CD14-positive monocyte (primary cell): ENCODE measurements at regions not wholly inside any gene's neighbourhood (a gene's known extent, or its start where the extent isn't known, plus 50 kb on each side); places are given as distances from the start of the nearest gene placed in this dataset.
"Not testable (repeated sequence)": the region's sequence is repeated elsewhere in the genome, so short reads cannot be mapped to it uniquely, and the experiment has no call there.

Source experiments
- DNase-seq, 3 donors: peaks; one replicate each; pipeline ENCODE4 v3.0.0-alpha.2; 2011 to 2022
- H2AFZ ChIP-seq: 2 replicates; pipeline ENCODE4 v1.6.0; 2012; ENCODE audit warnings: mild to moderate bottlenecking, low read depth, low read length, inconsistent platforms; ENCODE audit not compliant: insufficient read depth, poor library complexity, severe bottlenecking
- H3K27ac ChIP-seq, 2 donors: 1 replicate in 1 of 2; 2 replicates in 1 of 2; pipeline ENCODE4 v1.5.1; 2012 to 2013; ENCODE audit warnings: low read length in 2 of 2, control low read depth in 1 of 2, inconsistent platforms in 1 of 2, low read depth in 1 of 2, mild to moderate bottlenecking in 1 of 2
- H3K27me3 ChIP-seq, 2 donors: one replicate each; pipeline versions ENCODE4 v1.6.0 to v1.6.1; 2011 to 2013; ENCODE audit warnings: low read length in 2 of 2; ENCODE audit not compliant: control insufficient read depth in 2 of 2, insufficient read depth in 2 of 2
- H3K36me3 ChIP-seq, 2 donors: replicated peaks in 1 of 2; 1 replicate in 1 of 2; 2 replicates in 1 of 2; pipeline versions ENCODE4 v1.5.1 to v1.6.1; 2012 to 2013; ENCODE audit warnings: low read length in 2 of 2, control low read depth in 1 of 2, inconsistent platforms in 1 of 2, mild to moderate bottlenecking in 1 of 2; ENCODE audit not compliant: insufficient read depth in 2 of 2, control insufficient read depth in 1 of 2
- H3K4me1 ChIP-seq, 2 donors: 1 replicate in 1 of 2; 2 replicates in 1 of 2; pipeline versions ENCODE4 v1.5.1 to v1.6.1; 2012 to 2013; ENCODE audit warnings: low read length in 2 of 2, control low read depth in 1 of 2, inconsistent platforms in 1 of 2, mild to moderate bottlenecking in 1 of 2, moderate library complexity in 1 of 2; ENCODE audit not compliant: insufficient read depth in 2 of 2, control insufficient read depth in 1 of 2
- H3K4me2 ChIP-seq: replicated peaks from 2 replicates; pipeline ENCODE3; 2012; ENCODE audit warnings: low read length, moderate library complexity, mild to moderate bottlenecking; ENCODE audit not compliant: poor library complexity, severe bottlenecking; ENCODE audit errors: extremely low read depth
- H3K4me3 ChIP-seq, 3 experiments: fragments of 200-600 bp in 1 of 3; sonication (generic) in 1 of 3; replicated peaks in 1 of 3; 1 replicate in 2 of 3; 2 replicates in 1 of 3; pipeline ENCODE4 v1.5.1; 2011 to 2013; ENCODE audit warnings: low read length in 3 of 3, mild to moderate bottlenecking in 3 of 3, control low read depth in 2 of 3, low read depth in 2 of 3, inconsistent platforms in 1 of 3, moderate library complexity in 1 of 3
- H3K79me2 ChIP-seq: 2 replicates; pipeline ENCODE4 v1.6.0; 2012; ENCODE audit warnings: mild to moderate bottlenecking, control low read depth, inconsistent platforms, low read length, moderate library complexity; ENCODE audit not compliant: insufficient read depth
- H3K9ac ChIP-seq: 2 replicates; pipeline ENCODE4 v1.6.0; 2017; ENCODE audit warnings: low read length, mild to moderate bottlenecking; ENCODE audit not compliant: insufficient read depth, poor library complexity, severe bottlenecking
- H3K9me3 ChIP-seq, 2 donors: replicated peaks in 1 of 2; 1 replicate in 1 of 2; 2 replicates in 1 of 2; pipeline versions ENCODE4 v1.5.1 to v1.6.1; 2012 to 2013; ENCODE audit warnings: low read length in 2 of 2, control low read depth in 1 of 2; ENCODE audit not compliant: control insufficient read depth in 1 of 2, insufficient read depth in 1 of 2
- H4K20me1 ChIP-seq: 2 replicates; pipeline ENCODE4 v1.6.0; 2012; ENCODE audit warnings: mild to moderate bottlenecking, low read length, control low read depth, moderate library complexity; ENCODE audit not compliant: insufficient read depth
- H3K27ac Mint-ChIP-seq, 7 donors: one replicate each; pipeline ENCODE4 v1.8.0; 2020; ENCODE audit warnings: mild to moderate bottlenecking in 7 of 7, mixed read lengths in 7 of 7, moderate library complexity in 6 of 7, inconsistent platforms in 2 of 7
- H3K27me3 Mint-ChIP-seq, 3 donors: one replicate each; pipeline ENCODE4 v1.8.0; 2021 to 2022; ENCODE audit warnings: low read depth in 3 of 3, mild to moderate bottlenecking in 3 of 3, mixed read lengths in 3 of 3, moderate library complexity in 3 of 3, inconsistent platforms in 1 of 3
- H3K36me3 Mint-ChIP-seq, 2 donors: one replicate each; pipeline ENCODE4 v1.8.0; 2020; ENCODE audit warnings: mixed read lengths in 2 of 2, inconsistent platforms in 1 of 2, mild to moderate bottlenecking in 1 of 2
- H3K4me1 Mint-ChIP-seq: one replicate; pipeline ENCODE4 v1.8.0; 2020; ENCODE audit warnings: mild to moderate bottlenecking, mixed read lengths
- H3K4me3 Mint-ChIP-seq, 2 donors: one replicate each; pipeline ENCODE4 v1.8.0; 2020; ENCODE audit warnings: mild to moderate bottlenecking in 2 of 2, mixed read lengths in 2 of 2, moderate library complexity in 1 of 2
- H3K9me3 Mint-ChIP-seq, 7 donors: one replicate each; pipeline ENCODE4 v1.8.0; 2020 to 2022; ENCODE audit warnings: mixed read lengths in 7 of 7, mild to moderate bottlenecking in 6 of 7, moderate library complexity in 6 of 7, inconsistent platforms in 2 of 7
- WGBS: methylation state at CpG from one replicate; pipeline ENCODE4 v1.1.5; 2013; ENCODE audit warnings: missing lambda C conversion rate; ENCODE audit not compliant: insufficient coverage; 5-methylcytosine and 5-hydroxymethylcytosine counted together
- intact Hi-C, 2 donors: fragments of 100-400 bp; cut with micrococcal nuclease; formaldehyde crosslinking; loops; one replicate each; pipeline versions ENCODE4 v1.15.0 to v1.15.1; 2023
- TF ChIP-seq, protein P1 (sequence below): fragments of 200-600 bp; IDR thresholded peaks from one replicate; pipeline ENCODE4 v1.8.0; 2022; ENCODE audit warnings: antibody characterized with exemption, mild to moderate bottlenecking

DNA sequence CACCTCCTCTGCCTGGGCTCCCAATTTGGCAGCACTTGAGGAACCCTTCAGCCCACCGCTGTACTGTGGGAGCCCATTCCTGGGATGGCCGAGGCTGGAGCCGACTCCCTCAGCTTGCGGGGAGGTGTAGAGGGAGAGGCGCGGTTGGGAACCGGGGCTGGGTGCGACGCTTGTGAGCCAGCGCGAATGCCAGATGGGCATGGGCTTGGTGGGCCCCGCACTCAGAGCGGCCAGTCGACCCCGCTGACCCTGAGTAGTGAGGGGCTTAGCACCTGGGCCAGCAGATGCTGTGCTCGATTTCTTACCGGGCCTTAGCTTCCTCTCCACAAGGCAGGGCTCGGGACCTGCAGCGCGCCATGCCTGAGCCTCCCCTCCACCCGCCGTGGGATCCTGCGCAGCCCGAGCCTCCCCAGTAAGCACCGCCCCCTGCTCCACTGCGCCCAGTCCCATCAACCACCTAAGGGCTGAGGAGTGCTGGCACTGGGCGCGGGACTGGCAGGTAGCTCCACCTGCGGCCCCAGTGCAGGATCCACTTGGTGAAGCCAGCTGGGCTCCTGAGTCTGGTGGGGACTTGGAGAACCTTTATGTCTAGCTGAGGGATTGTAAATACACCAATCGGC lies 58.3 kb upstream of the DEFB108B start:
- no peaks in the 10 kb centered on the region for H3K79me2 ChIP-seq
- H3K4me2 ChIP-seq: no peak overlapping the region
- no peak overlapping the region for H3K9ac ChIP-seq
- TF ChIP-seq, protein P1, sequence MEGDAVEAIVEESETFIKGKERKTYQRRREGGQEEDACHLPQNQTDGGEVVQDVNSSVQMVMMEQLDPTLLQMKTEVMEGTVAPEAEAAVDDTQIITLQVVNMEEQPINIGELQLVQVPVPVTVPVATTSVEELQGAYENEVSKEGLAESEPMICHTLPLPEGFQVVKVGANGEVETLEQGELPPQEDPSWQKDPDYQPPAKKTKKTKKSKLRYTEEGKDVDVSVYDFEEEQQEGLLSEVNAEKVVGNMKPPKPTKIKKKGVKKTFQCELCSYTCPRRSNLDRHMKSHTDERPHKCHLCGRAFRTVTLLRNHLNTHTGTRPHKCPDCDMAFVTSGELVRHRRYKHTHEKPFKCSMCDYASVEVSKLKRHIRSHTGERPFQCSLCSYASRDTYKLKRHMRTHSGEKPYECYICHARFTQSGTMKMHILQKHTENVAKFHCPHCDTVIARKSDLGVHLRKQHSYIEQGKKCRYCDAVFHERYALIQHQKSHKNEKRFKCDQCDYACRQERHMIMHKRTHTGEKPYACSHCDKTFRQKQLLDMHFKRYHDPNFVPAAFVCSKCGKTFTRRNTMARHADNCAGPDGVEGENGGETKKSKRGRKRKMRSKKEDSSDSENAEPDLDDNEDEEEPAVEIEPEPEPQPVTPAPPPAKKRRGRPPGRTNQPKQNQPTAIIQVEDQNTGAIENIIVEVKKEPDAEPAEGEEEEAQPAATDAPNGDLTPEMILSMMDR: no peak
- DNase-seq: no peak
- H3K27me3 Mint-ChIP-seq: peaks cover 0 to 8% (median 3%) of the 10 kb centered on the region in 3 donors
- H3K4me1 ChIP-seq: no peaks in the 10 kb centered on the region
- H3K4me3 Mint-ChIP-seq: no peak overlapping the region
- H3K36me3 ChIP-seq: no peaks in the 10 kb centered on the region
- no peak overlapping the region for H3K27ac Mint-ChIP-seq
- H3K9me3 Mint-ChIP-seq: peaks cover 0 to 2% (median 0%) of the 10 kb centered on the region in 7 donors
- no peak overlapping the region for H2AFZ ChIP-seq
- no peak overlapping the region for H3K27ac ChIP-seq
- WGBS: 98% methylated on average over 22 of the region's 30 CpGs
- no peaks in the 10 kb centered on the region for H4K20me1 ChIP-seq
- peaks cover 3% of the 10 kb centered on the region for H3K4me1 Mint-ChIP-seq
- no peaks in the 10 kb centered on the region for H3K36me3 Mint-ChIP-seq
- no peaks in the 10 kb centered on the region for H3K27me3 ChIP-seq
- intact Hi-C loops: no loop called here
- no peaks in the 10 kb centered on the region for H3K9me3 ChIP-seq
- H3K4me3 ChIP-seq: no peak overlapping the region

DNA sequence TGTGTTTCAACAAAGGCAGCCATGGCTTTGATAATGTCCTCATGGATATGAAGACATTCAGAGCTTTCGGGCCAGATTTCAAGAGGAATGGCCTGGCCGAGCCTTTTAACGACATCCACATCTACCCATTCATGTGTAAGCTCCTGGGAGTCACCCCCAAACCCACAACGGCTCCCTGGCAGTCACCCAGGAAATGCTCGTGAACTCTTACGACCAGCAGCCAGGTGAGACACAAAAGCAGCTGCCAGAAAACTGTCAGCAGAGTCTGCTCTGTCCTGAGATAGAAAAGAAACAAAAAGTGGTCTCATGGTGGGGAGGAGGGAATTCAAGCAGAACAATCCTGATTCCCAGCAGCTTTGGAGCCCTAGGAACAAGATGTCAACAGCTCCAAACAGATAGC lies 52.9 kb upstream of the DEFB108B start:
- H3K27me3 Mint-ChIP-seq: peaks cover 8 to 17% (median 13%) of the 10 kb centered on the region in 3 donors
- H3K9me3 ChIP-seq, H3K4me1 Mint-ChIP-seq, H3K36me3 Mint-ChIP-seq, intact Hi-C loops, H3K27ac ChIP-seq, H3K9ac ChIP-seq, H3K4me2 ChIP-seq, H3K79me2 ChIP-seq, H2AFZ ChIP-seq, H3K4me3 ChIP-seq, H3K27me3 ChIP-seq, DNase-seq, H3K4me1 ChIP-seq, H3K4me3 Mint-ChIP-seq, H3K9me3 Mint-ChIP-seq, H3K36me3 ChIP-seq, H3K27ac Mint-ChIP-seq, H4K20me1 ChIP-seq: not testable (repeated sequence)
- WGBS: no CpG with 5 or more reads among the region's 6 CpGs

DNA sequence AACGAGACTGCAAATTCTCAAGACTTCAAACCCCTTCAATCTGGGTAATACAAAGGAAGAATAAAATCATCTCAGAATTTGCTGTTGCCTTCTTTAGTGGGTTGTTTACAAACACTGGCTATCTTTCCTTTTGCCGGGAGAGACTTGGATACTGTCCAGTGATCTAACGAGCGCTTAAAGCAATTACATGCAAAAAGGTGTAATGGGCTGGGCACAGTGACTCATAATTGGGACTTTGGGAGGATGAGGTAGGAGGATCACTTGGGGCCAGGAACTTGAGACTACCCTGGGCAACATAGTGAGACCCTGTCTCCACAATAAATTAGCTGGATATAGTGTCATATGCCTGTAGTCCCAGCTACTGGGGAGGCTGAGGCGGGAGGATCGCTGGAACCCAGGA lies 52.2 kb upstream of the DEFB108B start:
- H3K9me3 ChIP-seq, H3K36me3 ChIP-seq, H3K4me2 ChIP-seq, H3K79me2 ChIP-seq, H2AFZ ChIP-seq, H3K4me3 ChIP-seq, H3K4me3 Mint-ChIP-seq, H3K36me3 Mint-ChIP-seq, intact Hi-C loops, H3K27me3 ChIP-seq, H3K9ac ChIP-seq, H3K9me3 Mint-ChIP-seq, H3K4me1 Mint-ChIP-seq, H4K20me1 ChIP-seq, H3K27ac ChIP-seq, DNase-seq, H3K4me1 ChIP-seq: not testable (repeated sequence)
- WGBS: 86% methylated on average over 1 of the region's 6 CpGs
- Mint-ChIP-seq H3K27ac (peak overlapping the region in 1 of 7 donors; percentile 40), H3K27me3 (peaks cover 13 to 17% (median 15%) of the 10 kb centered on the region in 3 donors)

DNA sequence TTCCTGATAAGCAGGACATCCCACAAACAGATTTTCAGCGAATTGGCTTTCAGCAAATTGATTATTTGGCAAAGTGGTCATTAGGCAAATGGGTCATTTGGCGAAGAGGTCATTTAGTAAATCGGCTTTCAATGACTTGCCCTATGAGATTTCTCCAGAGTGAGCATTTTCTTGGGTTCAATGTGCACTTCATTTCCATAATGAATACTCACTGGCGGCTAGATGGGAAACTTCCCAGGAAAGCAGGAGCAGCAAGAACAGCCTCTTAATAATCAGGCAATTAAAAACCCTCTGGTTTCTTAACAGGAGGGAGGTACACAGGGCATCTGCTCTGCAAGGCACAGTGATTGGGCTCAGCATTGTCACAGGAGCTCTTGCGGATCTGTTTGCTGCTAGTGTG lies 51.5 kb upstream of the DEFB108B start:
- intact Hi-C loops, H3K9me3 Mint-ChIP-seq, H3K36me3 ChIP-seq, H3K9ac ChIP-seq, H3K27me3 ChIP-seq, H3K27ac Mint-ChIP-seq, H3K4me3 ChIP-seq, H3K27ac ChIP-seq, H4K20me1 ChIP-seq, DNase-seq, H3K4me1 ChIP-seq, H3K4me2 ChIP-seq, H3K9me3 ChIP-seq, H2AFZ ChIP-seq, H3K79me2 ChIP-seq, H3K4me1 Mint-ChIP-seq, H3K4me3 Mint-ChIP-seq, H3K36me3 Mint-ChIP-seq: not testable (repeated sequence)
- WGBS: 93% methylated on average over 4 of the region's 5 CpGs
- H3K27me3 Mint-ChIP-seq: peaks cover 14 to 22% (median 17%) of the 10 kb centered on the region in 3 donors
